Testis (tissue), 2 donors: ENCODE measurements at regions not wholly inside any gene's neighbourhood (a gene's known extent, or its start where the extent isn't known, plus 50 kb on each side); places are given as distances from the start of the nearest gene placed in this dataset.
A peak's percentile ranks its signal among the peaks of the same experiment; 100 is the strongest.

Experiments
- POLR2A ChIP-seq: fragments of 450-650 bp; IDR thresholded peaks from one replicate; pipeline ENCODE4 v1.6.1; 2017; ENCODE audit warnings: antibody characterized with exemption, mild to moderate bottlenecking, moderate library complexity
- TF ChIP-seq, protein P1 (sequence below), 3 experiments: fragments of 450-650 bp in 2 of 3; fragments of 200-600 bp in 1 of 3; sonication (generic) in 1 of 3; IDR thresholded peaks; one replicate each; pipeline ENCODE4 v1.5.1; 2016 to 2019; ENCODE audit warnings: antibody characterized with exemption in 3 of 3, mild to moderate bottlenecking in 2 of 3, moderate library complexity in 1 of 3

DNA sequence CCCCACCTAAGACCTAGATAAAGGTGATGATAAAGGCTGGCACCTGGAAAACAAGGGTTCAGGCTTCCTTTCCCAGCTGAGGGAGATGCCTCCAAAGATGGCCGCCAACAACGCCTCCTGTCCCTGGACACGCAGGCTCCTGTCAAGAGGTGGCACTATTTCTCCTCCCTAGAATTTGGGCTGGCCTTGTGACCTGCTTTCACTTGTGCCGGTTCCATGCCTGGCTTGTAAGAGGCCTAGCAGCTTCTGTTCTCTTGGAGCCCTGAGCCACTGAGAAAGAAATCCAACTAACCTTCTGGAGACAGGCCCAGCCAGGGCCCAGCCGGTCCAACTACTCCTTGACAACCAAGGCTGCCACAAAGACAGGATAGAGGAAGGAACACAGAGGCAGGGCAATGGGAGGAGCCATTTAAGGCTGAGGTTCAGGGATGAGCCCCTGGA is 60.2 kb upstream of the RALY start:
- TF ChIP-seq, protein P1, sequence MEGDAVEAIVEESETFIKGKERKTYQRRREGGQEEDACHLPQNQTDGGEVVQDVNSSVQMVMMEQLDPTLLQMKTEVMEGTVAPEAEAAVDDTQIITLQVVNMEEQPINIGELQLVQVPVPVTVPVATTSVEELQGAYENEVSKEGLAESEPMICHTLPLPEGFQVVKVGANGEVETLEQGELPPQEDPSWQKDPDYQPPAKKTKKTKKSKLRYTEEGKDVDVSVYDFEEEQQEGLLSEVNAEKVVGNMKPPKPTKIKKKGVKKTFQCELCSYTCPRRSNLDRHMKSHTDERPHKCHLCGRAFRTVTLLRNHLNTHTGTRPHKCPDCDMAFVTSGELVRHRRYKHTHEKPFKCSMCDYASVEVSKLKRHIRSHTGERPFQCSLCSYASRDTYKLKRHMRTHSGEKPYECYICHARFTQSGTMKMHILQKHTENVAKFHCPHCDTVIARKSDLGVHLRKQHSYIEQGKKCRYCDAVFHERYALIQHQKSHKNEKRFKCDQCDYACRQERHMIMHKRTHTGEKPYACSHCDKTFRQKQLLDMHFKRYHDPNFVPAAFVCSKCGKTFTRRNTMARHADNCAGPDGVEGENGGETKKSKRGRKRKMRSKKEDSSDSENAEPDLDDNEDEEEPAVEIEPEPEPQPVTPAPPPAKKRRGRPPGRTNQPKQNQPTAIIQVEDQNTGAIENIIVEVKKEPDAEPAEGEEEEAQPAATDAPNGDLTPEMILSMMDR (IDR thresholded peaks at IDR 0.05), result peak in 1 of 3 experiments; percentile 30
- no peak for TF ChIP-seq POLR2A
